Loucy (cell line): ENCODE measurements at regions not wholly inside any gene's neighbourhood (a gene's known extent, or its start where the extent isn't known, plus 50 kb on each side); places are given as distances from the start of the nearest gene placed in this dataset.

Source experiments
- EZH2phosphoT487 ChIP-seq: fragments of 200-600 bp; IDR thresholded peaks from 2 replicates; pipeline ENCODE4 v1.6.1; 2018; ENCODE audit warnings: antibody characterized with exemption, mild to moderate bottlenecking, moderate library complexity, borderline replicate concordance
- TF ChIP-seq, protein P1 (sequence below): fragments of 200-600 bp; sonication (generic); conservative IDR thresholded peaks from 2 replicates; pipeline ENCODE4 v1.5.1; 2014; ENCODE audit warnings: mild to moderate bottlenecking, antibody characterized with exemption, low read length

DNA sequence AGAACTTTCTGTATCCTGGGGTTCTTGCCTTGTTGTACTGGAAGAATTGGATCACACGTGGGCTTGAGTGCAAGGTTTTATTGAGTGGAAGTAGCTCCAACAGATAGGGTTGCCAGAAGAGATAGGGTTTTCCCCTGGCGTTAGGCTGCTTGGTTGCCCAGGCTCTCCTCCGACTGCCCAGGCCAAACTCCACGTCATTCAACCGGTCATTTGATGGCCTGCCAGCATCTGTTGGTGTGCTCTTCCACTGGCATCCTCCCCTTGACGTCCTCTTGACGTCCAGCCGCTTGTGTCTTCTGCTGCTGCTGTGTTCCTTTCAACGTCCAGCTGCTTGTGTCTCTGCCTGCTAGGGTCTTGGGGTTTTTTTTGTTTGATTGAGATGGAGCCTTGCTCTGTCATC lies 111.2 kb upstream of the XIST start:
- TF ChIP-seq, protein P1, sequence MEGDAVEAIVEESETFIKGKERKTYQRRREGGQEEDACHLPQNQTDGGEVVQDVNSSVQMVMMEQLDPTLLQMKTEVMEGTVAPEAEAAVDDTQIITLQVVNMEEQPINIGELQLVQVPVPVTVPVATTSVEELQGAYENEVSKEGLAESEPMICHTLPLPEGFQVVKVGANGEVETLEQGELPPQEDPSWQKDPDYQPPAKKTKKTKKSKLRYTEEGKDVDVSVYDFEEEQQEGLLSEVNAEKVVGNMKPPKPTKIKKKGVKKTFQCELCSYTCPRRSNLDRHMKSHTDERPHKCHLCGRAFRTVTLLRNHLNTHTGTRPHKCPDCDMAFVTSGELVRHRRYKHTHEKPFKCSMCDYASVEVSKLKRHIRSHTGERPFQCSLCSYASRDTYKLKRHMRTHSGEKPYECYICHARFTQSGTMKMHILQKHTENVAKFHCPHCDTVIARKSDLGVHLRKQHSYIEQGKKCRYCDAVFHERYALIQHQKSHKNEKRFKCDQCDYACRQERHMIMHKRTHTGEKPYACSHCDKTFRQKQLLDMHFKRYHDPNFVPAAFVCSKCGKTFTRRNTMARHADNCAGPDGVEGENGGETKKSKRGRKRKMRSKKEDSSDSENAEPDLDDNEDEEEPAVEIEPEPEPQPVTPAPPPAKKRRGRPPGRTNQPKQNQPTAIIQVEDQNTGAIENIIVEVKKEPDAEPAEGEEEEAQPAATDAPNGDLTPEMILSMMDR: no peak
- TF ChIP-seq EZH2phosphoT487: no peak
